KMS-11 (cell line): ENCODE measurements at regions not wholly inside any gene's neighbourhood (a gene's known extent, or its start where the extent isn't known, plus 50 kb on each side); places are given as distances from the start of the nearest gene placed in this dataset.

Source experiments
- H2AFZ ChIP-seq: fragments of 200-600 bp; sonication (generic); 2 replicates; pipeline ENCODE4 v1.6.1; 2016; ENCODE audit warnings: antibody characterized with exemption, mixed run types, low read depth
- H3K27ac ChIP-seq: fragments of 200-600 bp; sonication (generic); 2 replicates; pipeline ENCODE4 v1.6.1; 2016; ENCODE audit warnings: mild to moderate bottlenecking, mixed run types
- H3K27me3 ChIP-seq: fragments of 200-600 bp; sonication (generic); 2 replicates; pipeline ENCODE4 v1.6.1; 2017; ENCODE audit warnings: mild to moderate bottlenecking, low read depth, mixed run types, moderate library complexity; ENCODE audit not compliant: insufficient read depth
- H3K36me3 ChIP-seq: fragments of 200-600 bp; sonication (generic); 2 replicates; pipeline ENCODE4 v1.6.1; 2017; ENCODE audit warnings: mild to moderate bottlenecking, mixed run types; ENCODE audit not compliant: insufficient read depth
- H3K4me1 ChIP-seq: fragments of 200-600 bp; sonication (generic); 2 replicates; pipeline ENCODE4 v1.6.1; 2016; ENCODE audit warnings: mild to moderate bottlenecking, low read depth, mixed run types; ENCODE audit not compliant: poor library complexity, severe bottlenecking
- H3K4me2 ChIP-seq: fragments of 200-600 bp; sonication (generic); 2 replicates; pipeline ENCODE4 v1.7.0; 2016; ENCODE audit warnings: mild to moderate bottlenecking, mixed run types
- H3K4me3 ChIP-seq: fragments of 200-600 bp; sonication (generic); IDR thresholded peaks from 2 replicates; pipeline ENCODE4 v1.6.1; 2017; ENCODE audit warnings: low read depth, low read length, mixed read lengths; ENCODE audit not compliant: insufficient read depth
- H3K79me2 ChIP-seq: fragments of 200-600 bp; sonication (generic); 2 replicates; pipeline ENCODE4 v1.6.1; 2016; ENCODE audit warnings: low read depth, mixed run types; ENCODE audit not compliant: insufficient read depth
- H3K9ac ChIP-seq: fragments of 200-600 bp; sonication (generic); 2 replicates; pipeline ENCODE4 v1.6.1; 2016; ENCODE audit warnings: mild to moderate bottlenecking, mixed run types
- H4K20me1 ChIP-seq: fragments of 200-600 bp; sonication (generic); 2 replicates; pipeline ENCODE4 v1.6.1; 2016; ENCODE audit warnings: mild to moderate bottlenecking, mixed run types; ENCODE audit not compliant: insufficient read depth
- TF ChIP-seq, protein P1 (sequence below): fragments of 200-600 bp; sonication (generic); conservative IDR thresholded peaks from 2 replicates; pipeline ENCODE4 v1.6.1; 2017; ENCODE audit warnings: low read depth, mild to moderate bottlenecking, antibody characterized with exemption, low read length, moderate library complexity, mixed read lengths

DNA sequence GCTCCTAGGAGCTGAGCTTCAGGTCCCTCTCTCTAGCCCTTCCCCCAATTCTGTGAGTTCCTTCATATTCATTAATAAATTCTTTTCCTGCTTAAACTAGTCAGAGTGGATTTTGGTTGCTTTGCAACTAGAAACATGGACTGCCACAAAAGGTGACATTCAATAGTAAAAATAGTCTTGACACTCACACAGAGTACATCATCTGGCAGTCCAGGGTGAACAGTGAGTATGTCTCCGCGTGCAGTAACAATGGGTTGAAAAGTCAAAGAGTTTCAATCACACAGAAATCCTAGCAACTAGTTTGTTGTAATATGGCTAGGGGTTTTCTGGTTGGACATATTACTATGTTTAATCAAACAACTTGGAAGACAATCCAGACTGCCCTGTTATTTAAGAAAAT lies 168.8 kb upstream of the TBX20 start:
- H3K4me3 ChIP-seq = no peak overlapping the region
- H2AFZ ChIP-seq = no peak overlapping the region
- peaks cover 4% of the 10 kb centered on the region for H3K4me1 ChIP-seq
- H3K27me3 ChIP-seq = no peaks in the 10 kb centered on the region
- H3K36me3 ChIP-seq = no peaks in the 10 kb centered on the region
- no peak overlapping the region for H3K27ac ChIP-seq
- H3K79me2 ChIP-seq = no peaks in the 10 kb centered on the region
- no peak overlapping the region for H3K9ac ChIP-seq
- TF ChIP-seq, protein P1, sequence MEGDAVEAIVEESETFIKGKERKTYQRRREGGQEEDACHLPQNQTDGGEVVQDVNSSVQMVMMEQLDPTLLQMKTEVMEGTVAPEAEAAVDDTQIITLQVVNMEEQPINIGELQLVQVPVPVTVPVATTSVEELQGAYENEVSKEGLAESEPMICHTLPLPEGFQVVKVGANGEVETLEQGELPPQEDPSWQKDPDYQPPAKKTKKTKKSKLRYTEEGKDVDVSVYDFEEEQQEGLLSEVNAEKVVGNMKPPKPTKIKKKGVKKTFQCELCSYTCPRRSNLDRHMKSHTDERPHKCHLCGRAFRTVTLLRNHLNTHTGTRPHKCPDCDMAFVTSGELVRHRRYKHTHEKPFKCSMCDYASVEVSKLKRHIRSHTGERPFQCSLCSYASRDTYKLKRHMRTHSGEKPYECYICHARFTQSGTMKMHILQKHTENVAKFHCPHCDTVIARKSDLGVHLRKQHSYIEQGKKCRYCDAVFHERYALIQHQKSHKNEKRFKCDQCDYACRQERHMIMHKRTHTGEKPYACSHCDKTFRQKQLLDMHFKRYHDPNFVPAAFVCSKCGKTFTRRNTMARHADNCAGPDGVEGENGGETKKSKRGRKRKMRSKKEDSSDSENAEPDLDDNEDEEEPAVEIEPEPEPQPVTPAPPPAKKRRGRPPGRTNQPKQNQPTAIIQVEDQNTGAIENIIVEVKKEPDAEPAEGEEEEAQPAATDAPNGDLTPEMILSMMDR = no peak
- no peak overlapping the region for H3K4me2 ChIP-seq
- H4K20me1 ChIP-seq = no peaks in the 10 kb centered on the region

DNA sequence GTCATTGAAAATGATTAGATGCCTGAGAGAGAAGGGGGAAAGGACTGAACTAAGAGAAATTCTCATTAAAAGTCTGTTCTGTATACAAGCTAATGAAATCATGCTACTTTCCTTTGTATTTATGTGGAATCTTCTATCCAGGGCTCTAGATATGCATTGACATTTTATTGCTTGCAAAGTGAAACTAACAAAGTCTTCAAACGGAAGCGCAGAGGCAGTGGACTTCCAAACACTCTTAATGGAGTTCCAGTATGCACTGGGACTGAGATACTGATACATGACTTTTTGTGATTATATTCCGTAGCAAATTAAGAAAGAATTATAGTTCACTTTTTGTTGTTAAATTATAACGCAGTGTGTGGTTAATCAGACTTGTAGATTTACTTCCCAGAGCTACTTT lies 166.8 kb upstream of the TBX20 start:
- H3K27ac ChIP-seq = no peak overlapping the region
- TF ChIP-seq, protein P1 = no peak
- H3K27me3 ChIP-seq = no peaks in the 10 kb centered on the region
- H3K36me3 ChIP-seq = no peaks in the 10 kb centered on the region
- H2AFZ ChIP-seq = no peak overlapping the region
- no peak overlapping the region for H3K4me2 ChIP-seq
- peaks cover 4% of the 10 kb centered on the region for H3K4me1 ChIP-seq
- no peak overlapping the region for H3K9ac ChIP-seq
- H3K4me3 ChIP-seq = no peak overlapping the region
- no peaks in the 10 kb centered on the region for H3K79me2 ChIP-seq
- H4K20me1 ChIP-seq = no peaks in the 10 kb centered on the region

DNA sequence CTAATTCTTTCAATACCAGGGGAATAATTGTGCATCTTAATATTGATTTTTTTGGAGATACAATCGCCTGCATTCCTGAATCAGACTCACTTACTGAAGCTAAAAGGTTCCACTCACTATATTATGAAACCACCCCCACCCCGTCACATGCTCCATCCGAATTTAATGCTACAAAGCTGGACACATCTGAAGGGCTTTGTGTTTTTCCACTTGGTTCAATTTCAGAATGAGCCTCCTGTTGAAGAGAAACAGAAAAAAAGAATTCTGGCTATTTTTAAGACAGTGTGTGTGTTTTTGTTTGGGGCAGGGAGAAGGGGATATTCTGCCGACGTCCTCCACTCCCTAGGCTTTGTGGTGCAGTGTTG lies 165.5 kb upstream of the TBX20 start:
- Histone ChIP-seq H3K4me3 (no peak overlapping the region), H4K20me1 (no peaks in the 10 kb centered on the region), H3K4me1 (no peaks in the 10 kb centered on the region), H3K79me2 (no peaks in the 10 kb centered on the region), H3K27ac (no peak overlapping the region), H3K27me3 (no peaks in the 10 kb centered on the region), H3K4me2 (no peak overlapping the region), H3K36me3 (no peaks in the 10 kb centered on the region), H3K9ac (no peak overlapping the region), H2AFZ (no peak overlapping the region)
- TF ChIP-seq, protein P1 = no peak

DNA sequence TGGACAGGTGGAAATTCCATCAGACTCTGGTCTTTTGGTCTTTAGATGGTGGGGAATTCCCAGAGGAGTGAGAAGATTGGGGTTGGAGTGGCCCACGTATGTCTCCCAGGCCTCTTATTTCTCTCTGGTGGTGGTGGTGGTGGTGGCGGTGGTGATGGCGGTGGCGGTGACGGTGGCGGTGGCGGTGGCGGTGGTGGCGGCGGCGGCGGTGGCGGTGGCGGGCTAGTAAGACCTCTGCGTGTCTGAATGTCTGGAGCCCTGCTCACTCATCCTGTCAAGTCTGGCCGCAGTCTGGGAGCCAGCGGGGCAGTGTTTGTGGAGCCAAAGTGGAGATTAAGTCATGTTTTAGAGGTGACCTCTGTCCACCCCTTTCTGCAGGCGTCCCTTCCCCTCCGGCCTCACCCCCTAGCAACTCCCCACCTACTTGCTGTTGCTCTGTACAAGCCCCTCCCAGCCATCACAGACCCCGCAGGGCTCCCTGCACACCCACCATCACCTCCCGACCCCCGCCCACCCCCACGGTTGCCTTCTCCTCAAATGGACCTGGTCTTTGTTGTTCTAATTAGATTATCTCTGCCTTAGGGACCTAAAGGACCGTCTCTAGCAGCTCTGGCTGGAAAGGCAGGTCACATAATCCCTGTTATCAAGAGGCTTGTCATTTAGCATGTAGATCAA lies 165.0 kb upstream of the TBX20 start:
- Histone ChIP-seq H3K4me3 (no peak overlapping the region), H3K4me1 (no peaks in the 10 kb centered on the region), H3K27me3 (no peaks in the 10 kb centered on the region), H3K9ac (no peak overlapping the region), H3K27ac (no peak overlapping the region), H3K36me3 (no peaks in the 10 kb centered on the region), H4K20me1 (no peaks in the 10 kb centered on the region), H3K79me2 (no peaks in the 10 kb centered on the region), H3K4me2 (no peak overlapping the region), H2AFZ (no peak overlapping the region)
- TF ChIP-seq, protein P1 = no peak
